ENCODE measurements at regions not wholly inside any gene's neighbourhood (a gene's known extent, or its start where the extent isn't known, plus 50 kb on each side); places are given as distances from the start of the nearest gene placed in this dataset.
"Not testable (repeated sequence)": the region's sequence is repeated elsewhere in the genome, so short reads cannot be mapped to it uniquely, and the experiment has no call there.

GRCh38 chr2:236919801-236920379 lies 165.8 kb upstream of the COPS8 start:
- H2AK5ac ChIP-seq (ENCODE audit: low read depth, low read length); H3K23me2 ChIP-seq (ENCODE audit: low read depth, low read length); H2AFZ ChIP-seq (ENCODE audit: low read length); H4K20me1 ChIP-seq (replicated peaks in 1 of 2; ENCODE audit: control insufficient read depth in 1 of 2, insufficient read depth in 2 of 2, low read length in 2 of 2); H3K79me2 ChIP-seq (ENCODE audit: control insufficient read depth in 1 of 2, insufficient read depth in 2 of 2, low read length in 2 of 2); H3K4me2 ChIP-seq (ENCODE audit: insufficient read depth in 1 of 2, low read depth in 2 of 2, low read length in 2 of 2); H2BK5ac ChIP-seq (ENCODE audit: low read depth, low read length); H3K27me3 ChIP-seq (replicated peaks in 1 of 4; ENCODE audit: control insufficient read depth in 3 of 4, extremely low read depth in 1 of 4, insufficient read depth in 3 of 4, low read length in 3 of 4); H3K4ac ChIP-seq (replicated peaks; ENCODE audit: insufficient read length, low read depth, low read length); H3K56ac ChIP-seq (replicated peaks; ENCODE audit: insufficient read length, low read depth, low read length); FAIRE-seq; H3K23ac ChIP-seq (ENCODE audit: insufficient read length); H3K9ac ChIP-seq (replicated peaks in 1 of 4; ENCODE audit: extremely low read depth in 1 of 4, low read depth in 3 of 4, low read length in 3 of 4); H3K4me3 ChIP-seq (ENCODE audit: extremely low read depth in 1 of 4, insufficient read depth in 2 of 4, low read depth in 3 of 4, low read length in 4 of 4); H2BK15ac ChIP-seq (ENCODE audit: low read length); H3K14ac ChIP-seq (ENCODE audit: insufficient read length); H3K4me1 ChIP-seq (replicated peaks in 1 of 4; ENCODE audit: control insufficient read depth in 3 of 4, insufficient read depth in 4 of 4, low read length in 3 of 4); H3K79me1 ChIP-seq (ENCODE audit: low read depth, low read length); DNase-seq (ENCODE audit: low read depth in 1 of 2, low spot score in 2 of 2); H4K5ac ChIP-seq (ENCODE audit: insufficient read length, low read depth, low read length); H2BK20ac ChIP-seq (ENCODE audit: low read length); H2BK12ac ChIP-seq (ENCODE audit: low read depth, low read length); H3K27ac ChIP-seq (ENCODE audit: low read depth, low read length); H3K9me3 ChIP-seq (ENCODE audit: insufficient read depth in 2 of 2, low read depth in 1 of 2, low read length in 1 of 2); H4K91ac ChIP-seq (replicated peaks; ENCODE audit: insufficient read length, low read length); H4K8ac ChIP-seq (ENCODE audit: extremely low read depth, insufficient read depth, low read length); H3K18ac ChIP-seq (ENCODE audit: extremely low read depth, low read length); H2BK120ac ChIP-seq (replicated peaks; ENCODE audit: low read depth, low read length); POLR2A ChIA-PET (ENCODE audit: partially characterized antibody); H3K36me3 ChIP-seq (ENCODE audit: control insufficient read depth in 2 of 4, insufficient read depth in 4 of 4, low read length in 3 of 4): not testable (repeated sequence)
- CTCF ChIA-PET (ENCODE audit: partially characterized antibody), result interaction anchor here (1.2 to 1.5 kb wide), 3 partner anchors 16 to 569 kb away, joined by 3 read pairs; no protein-coding TSS in a partner anchor
- WGBS, 2 experiments (ENCODE audit: extremely low coverage in 1 of 2, insufficient coverage in 1 of 2, insufficient read length in 1 of 2, insufficient replicate concordance in 2 of 2, low coverage in 1 of 2, low lambda C conversion rate in 2 of 2, missing lambda C conversion rate in 1 of 2), result 91% methylated on average over 11 of the region's 11 CpGs; no CpG with 5 or more reads in 1 of the 2 experiments

Data from H1 (cell line).